Glomerular visceral epithelial cell (primary cell): ENCODE measurements at regions not wholly inside any gene's neighbourhood (a gene's known extent, or its start where the extent isn't known, plus 50 kb on each side); places are given as distances from the start of the nearest gene placed in this dataset.
"Not testable (repeated sequence)": the region's sequence is repeated elsewhere in the genome, so short reads cannot be mapped to it uniquely, and the experiment has no call there.

Source experiments
- DNase-seq: peaks from one replicate; pipeline ENCODE4 v3.0.0-alpha.2; 2016; ENCODE audit errors: extremely low spot score

- DNase-seq: not testable (repeated sequence)
These were observed 357.9 kb upstream of the DEFB115 start for GRCh38 chr20:30899370-30900079.

GRCh38 chr20:30900080-30900719 is 357.3 kb upstream of the DEFB115 start:
- DNase-seq: not testable (repeated sequence)

GRCh38 chr20:30905231-30905630 is 352.2 kb upstream of the DEFB115 start:
- DNase-seq: not testable (repeated sequence)

GRCh38 chr20:30910937-30911725 is 346.3 kb upstream of the DEFB115 start:
- no peak for DNase-seq

- DNase-seq: not testable (repeated sequence)
These were observed 345.4 kb upstream of the DEFB115 start for GRCh38 chr20:30911832-30912660.

GRCh38 chr20:30912661-30913026 is 344.8 kb upstream of the DEFB115 start:
- not testable (repeated sequence) for DNase-seq

GRCh38 chr20:30916404-30916803 is 341.1 kb upstream of the DEFB115 start:
- not testable (repeated sequence) for DNase-seq

- no peak for DNase-seq
These were observed 337.8 kb upstream of the DEFB115 start for GRCh38 chr20:30919514-30920188.

GRCh38 chr20:30921286-30922071 is 336.0 kb upstream of the DEFB115 start:
- DNase-seq: no peak

GRCh38 chr20:30922129-30922528 is 335.3 kb upstream of the DEFB115 start:
- DNase-seq: no peak

GRCh38 chr20:30937790-30938189 is 319.7 kb upstream of the DEFB115 start:
- DNase-seq: no peak

GRCh38 chr20:30949761-30950160 is 307.7 kb upstream of the DEFB115 start:
- no peak for DNase-seq

- not testable (repeated sequence) for DNase-seq
These were observed 306.4 kb upstream of the DEFB115 start for GRCh38 chr20:30951088-30951487.

- not testable (repeated sequence) for DNase-seq
These were observed 300.8 kb upstream of the DEFB115 start for GRCh38 chr20:30956649-30957048.

- DNase-seq: not testable (repeated sequence)
These were observed 298.3 kb upstream of the DEFB115 start for GRCh38 chr20:30959208-30959607.

- no peak for DNase-seq
These were observed 293.9 kb upstream of the DEFB115 start for GRCh38 chr20:30963591-30963990.

GRCh38 chr20:30975859-30976258 is 281.6 kb upstream of the DEFB115 start:
- not testable (repeated sequence) for DNase-seq

- no peak for DNase-seq
These were observed 272.1 kb upstream of the DEFB115 start for GRCh38 chr20:30985386-30985785.
